ENCODE measurements at regions not wholly inside any gene's neighbourhood (a gene's known extent, or its start where the extent isn't known, plus 50 kb on each side); places are given as distances from the start of the nearest gene placed in this dataset.

GRCh38 chr1:193569983-193570269, 383.5 kb upstream of the B3GALT2 start:
- Histone ChIP-seq H3K4me1 (no peaks in the 10 kb centered on the region), H3K27me3 (no peaks in the 10 kb centered on the region), H3K9me3 (peaks cover 0 to 6% (median 0%) of the 10 kb centered on the region in 4 donors), H3K27ac (no peak overlapping the region), H3K36me3 (no peaks in the 10 kb centered on the region), H3K4me3 (no peak overlapping the region)
- TF ChIP-seq POLR2A (IDR thresholded peaks at IDR 0.05) (no peak), EP300 (IDR thresholded peaks at IDR 0.05) (no peak), CTCF (IDR thresholded peaks at IDR 0.05) (no peak)
- no peak for DNase-seq (ENCODE audit: low spot score in 2 of 2)

- WGBS, 2 donors, result 55 to 68% methylated on average over 1 of the region's 1 CpG
- TF ChIP-seq CTCF (IDR thresholded peaks at IDR 0.05) (no peak), POLR2A (IDR thresholded peaks at IDR 0.05) (no peak), EP300 (IDR thresholded peaks at IDR 0.05) (no peak)
- no peaks in the 10 kb centered on the region for H3K36me3 ChIP-seq
These were observed 382.9 kb upstream of the B3GALT2 start for GRCh38 chr1:193569096-193569982.

GRCh38 chr1:193568512-193568911, 382.1 kb upstream of the B3GALT2 start:
- no peak for TF ChIP-seq POLR2A (IDR thresholded peaks at IDR 0.05)
- TF ChIP-seq EP300 (IDR thresholded peaks at IDR 0.05), result no peak
- no peak for TF ChIP-seq CTCF (IDR thresholded peaks at IDR 0.05)
- peaks cover 0 to 6% (median 0%) of the 10 kb centered on the region in 4 donors for H3K9me3 ChIP-seq
- no peak overlapping the region for H3K27ac ChIP-seq
- DNase-seq (ENCODE audit: low spot score in 2 of 2), result no peak
- no peaks in the 10 kb centered on the region for H3K27me3 ChIP-seq
- H3K4me1 ChIP-seq, result no peaks in the 10 kb centered on the region
- no peak overlapping the region for H3K4me3 ChIP-seq
- H3K36me3 ChIP-seq, result no peaks in the 10 kb centered on the region
- WGBS, 2 donors, result 77 to 84% methylated on average over 1 of the region's 1 CpG

More at GRCh38 chr1:193569096-193569982, 382.9 kb upstream of the B3GALT2 start:
- DNase-seq (ENCODE audit: low spot score in 2 of 2), result no peak
- H3K27me3 ChIP-seq, result no peaks in the 10 kb centered on the region
- H3K9me3 ChIP-seq, result peaks cover 0 to 6% (median 0%) of the 10 kb centered on the region in 4 donors
- no peak overlapping the region for H3K27ac ChIP-seq
- H3K4me3 ChIP-seq, result no peak overlapping the region
- no peaks in the 10 kb centered on the region for H3K4me1 ChIP-seq

- H3K9me3 ChIP-seq, result peaks cover 0 to 6% (median 0%) of the 10 kb centered on the region in 4 donors
- TF ChIP-seq POLR2A (IDR thresholded peaks at IDR 0.05) (no peak), EP300 (IDR thresholded peaks at IDR 0.05) (no peak)
- 89 to 94% methylated on average over 3 of the region's 3 CpGs for WGBS, 2 donors
- no peak overlapping the region for H3K27ac ChIP-seq
- no peak overlapping the region for H3K4me3 ChIP-seq
- no peaks in the 10 kb centered on the region for H3K27me3 ChIP-seq
- H3K36me3 ChIP-seq, result no peaks in the 10 kb centered on the region
- H3K4me1 ChIP-seq, result no peaks in the 10 kb centered on the region
- DNase-seq (ENCODE audit: low spot score in 2 of 2), result no peak
These were observed 381.5 kb upstream of the B3GALT2 start for GRCh38 chr1:193567937-193568336.

GRCh38 chr1:193566735-193567134, 380.3 kb upstream of the B3GALT2 start:
- Histone ChIP-seq H3K9me3 (peaks cover 0 to 4% (median 0%) of the 10 kb centered on the region in 4 donors), H3K27ac (no peak overlapping the region), H3K36me3 (no peaks in the 10 kb centered on the region), H3K4me3 (no peak overlapping the region), H3K27me3 (no peaks in the 10 kb centered on the region), H3K4me1 (no peaks in the 10 kb centered on the region)
- DNase-seq (ENCODE audit: low spot score in 2 of 2), result no peak
- TF ChIP-seq POLR2A (IDR thresholded peaks at IDR 0.05), result no peak
- 86 to 92% methylated on average over 4 of the region's 4 CpGs for WGBS, 2 donors

GRCh38 chr1:193565971-193566577, 379.7 kb upstream of the B3GALT2 start:
- Histone ChIP-seq H3K9me3 (no peaks in the 10 kb centered on the region), H3K4me1 (no peaks in the 10 kb centered on the region), H3K4me3 (no peak overlapping the region), H3K27me3 (no peaks in the 10 kb centered on the region), H3K27ac (no peak overlapping the region), H3K36me3 (no peaks in the 10 kb centered on the region)
- no peak for DNase-seq (ENCODE audit: low spot score in 2 of 2)
- TF ChIP-seq POLR2A (IDR thresholded peaks at IDR 0.05), result no peak
- TF ChIP-seq EP300 (IDR thresholded peaks at IDR 0.05), result no peak
- TF ChIP-seq CTCF (IDR thresholded peaks at IDR 0.05), result no peak
- WGBS, 2 donors, result 75 to 82% methylated on average over 2 of the region's 2 CpGs
